Tibial artery (tissue), 4 donors: ENCODE measurements at regions not wholly inside any gene's neighbourhood (a gene's known extent, or its start where the extent isn't known, plus 50 kb on each side); places are given as distances from the start of the nearest gene placed in this dataset.

Experiments used
- DNase-seq, 2 donors: peaks; one replicate each; pipeline ENCODE4 v3.0.0-alpha.2; 2019
- H3K27ac ChIP-seq, 2 donors: fragments of 200-600 bp; sonication (generic) in 1 of 2; 1 replicate in 1 of 2; 2 replicates in 1 of 2; pipeline ENCODE4 v1.5.1; 2018 to 2019; ENCODE audit warnings: mild to moderate bottlenecking in 1 of 2
- H3K27me3 ChIP-seq, 2 donors: fragments of 200-600 bp; sonication (generic) in 1 of 2; one replicate each; pipeline versions ENCODE4 v1.5.1 to v1.6.0; 2016 to 2019
- H3K36me3 ChIP-seq, 3 donors: fragments of 200-600 bp; sonication (generic) in 2 of 3; one replicate each; pipeline ENCODE4 v1.5.1; 2016 to 2019; ENCODE audit warnings: mild to moderate bottlenecking in 2 of 3
- H3K4me1 ChIP-seq, 4 donors: fragments of 200-600 bp; sonication (generic) in 2 of 4; 1 replicate in 3 of 4; 2 replicates in 1 of 4; pipeline ENCODE4 v1.5.1; 2016 to 2019
- H3K4me3 ChIP-seq, 2 donors: fragments of 200-600 bp; sonication (generic) in 1 of 2; 1 replicate in 1 of 2; 2 replicates in 1 of 2; pipeline ENCODE4 v1.5.1; 2018 to 2019; ENCODE audit warnings: mild to moderate bottlenecking in 2 of 2
- H3K9me3 ChIP-seq, 3 donors: fragments of 200-600 bp; sonication (generic) in 1 of 3; one replicate each; pipeline ENCODE4 v1.5.1; 2016 to 2019
- CTCF ChIP-seq, 2 experiments: fragments of 200-600 bp in 1 of 2; fragments of 450-650 bp in 1 of 2; IDR thresholded peaks; one replicate each; pipeline ENCODE4 v1.5.1; 2017 to 2019; ENCODE audit warnings: antibody characterized with exemption in 2 of 2, mild to moderate bottlenecking in 1 of 2, moderate library complexity in 1 of 2
- intact Hi-C: fragments of 100-400 bp; cut with DNase I; formaldehyde crosslinking; loops from one replicate; pipeline ENCODE4 v1.15.0; 2023; ENCODE audit warnings: low total_unique reads

- Histone ChIP-seq H3K36me3 (no peaks in the 10 kb centered on the region), H3K4me1 (no peaks in the 10 kb centered on the region), H3K4me3 (no peak overlapping the region), H3K9me3 (no peaks in the 10 kb centered on the region), H3K27me3 (no peaks in the 10 kb centered on the region), H3K27ac (no peak overlapping the region)
- DNase-seq = no peak
- intact Hi-C loops = no loop called here
- no peak for TF ChIP-seq CTCF (IDR thresholded peaks at IDR 0.05)
Observed at GRCh38 chr7:115125312-115125711, 203.4 kb downstream of the MDFIC start.

GRCh38 chr7:115124409-115124939 lies 202.6 kb downstream of the MDFIC start:
- no peaks in the 10 kb centered on the region for H3K9me3 ChIP-seq
- TF ChIP-seq CTCF (IDR thresholded peaks at IDR 0.05) = no peak

GRCh38 chr7:115123441-115123840 lies 201.5 kb downstream of the MDFIC start:
- H3K4me3 ChIP-seq = no peak overlapping the region
- intact Hi-C loops = no loop called here
- TF ChIP-seq CTCF (IDR thresholded peaks at IDR 0.05) = no peak
- H3K27ac ChIP-seq = no peak overlapping the region
- H3K9me3 ChIP-seq = no peaks in the 10 kb centered on the region
- H3K36me3 ChIP-seq = no peaks in the 10 kb centered on the region
- no peak for DNase-seq
- no peaks in the 10 kb centered on the region for H3K27me3 ChIP-seq
- no peaks in the 10 kb centered on the region for H3K4me1 ChIP-seq

More at GRCh38 chr7:115124409-115124939, 202.6 kb downstream of the MDFIC start:
- no peak overlapping the region for H3K4me3 ChIP-seq
- H3K27ac ChIP-seq = no peak overlapping the region
- no peak for DNase-seq
- no peaks in the 10 kb centered on the region for H3K36me3 ChIP-seq
- H3K27me3 ChIP-seq = no peaks in the 10 kb centered on the region
- no peaks in the 10 kb centered on the region for H3K4me1 ChIP-seq
- intact Hi-C loops = no loop called here

- H3K4me1 ChIP-seq = no peaks in the 10 kb centered on the region
- DNase-seq = no peak
- no peak for TF ChIP-seq CTCF (IDR thresholded peaks at IDR 0.05)
- no peaks in the 10 kb centered on the region for H3K27me3 ChIP-seq
- no peaks in the 10 kb centered on the region for H3K36me3 ChIP-seq
- H3K27ac ChIP-seq = no peak overlapping the region
- no peak overlapping the region for H3K4me3 ChIP-seq
- no peaks in the 10 kb centered on the region for H3K9me3 ChIP-seq
- intact Hi-C loops = no loop called here
Observed at GRCh38 chr7:115122388-115122787, 200.5 kb downstream of the MDFIC start.

- Histone ChIP-seq H3K9me3 (no peaks in the 10 kb centered on the region), H3K4me1 (peaks cover 0 to 7% (median 0%) of the 10 kb centered on the region in 4 donors), H3K27me3 (no peaks in the 10 kb centered on the region), H3K4me3 (no peak overlapping the region), H3K27ac (no peak overlapping the region), H3K36me3 (no peaks in the 10 kb centered on the region)
- DNase-seq = no peak
- intact Hi-C loops = no loop called here
- no peak for TF ChIP-seq CTCF (IDR thresholded peaks at IDR 0.05)
Observed at GRCh38 chr7:115117748-115118147, 195.9 kb downstream of the MDFIC start.
